HG03565 (cell line): ENCODE measurements at regions not wholly inside any gene's neighbourhood (a gene's known extent, or its start where the extent isn't known, plus 50 kb on each side); places are given as distances from the start of the nearest gene placed in this dataset.

Experiments
- ATAC-seq: cut with Tn5 transposase; IDR thresholded peaks from one replicate; pipeline ENCODE4 v1.9.1; 2021; ENCODE audit warnings: mild to moderate bottlenecking, moderate library complexity; ENCODE audit not compliant: unreplicated experiment

DNA sequence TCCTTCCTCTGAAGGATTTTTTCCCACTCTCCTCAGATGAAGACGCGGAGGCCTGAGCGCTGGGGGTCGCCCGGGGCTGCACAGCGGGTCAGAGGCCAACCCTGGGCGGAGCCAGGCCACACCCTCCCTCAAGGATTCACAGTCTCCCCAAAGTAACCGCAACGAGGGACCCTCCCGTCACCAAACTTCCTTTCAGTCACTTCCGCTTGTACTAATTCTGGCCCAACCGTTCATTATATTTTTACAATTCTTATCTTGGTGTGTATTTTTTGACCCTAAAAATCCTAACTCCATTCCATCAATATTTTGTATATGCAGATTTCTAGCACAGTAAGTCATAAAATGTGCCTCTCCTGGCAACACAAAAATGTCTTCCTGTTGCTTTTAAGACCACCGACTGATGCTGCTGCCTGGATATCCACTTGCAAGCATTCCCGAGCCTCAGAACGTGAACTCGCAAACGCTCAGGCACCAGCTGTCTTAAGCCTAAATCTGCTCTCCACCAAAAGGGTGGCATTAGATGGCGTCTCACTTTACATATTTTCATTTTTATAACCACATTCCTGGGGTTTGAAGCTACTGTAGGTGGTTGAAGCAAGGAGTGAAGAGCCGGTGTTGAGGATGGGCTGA, 128.0 kb downstream of the DLL1 start:
- ATAC-seq = no peak

DNA sequence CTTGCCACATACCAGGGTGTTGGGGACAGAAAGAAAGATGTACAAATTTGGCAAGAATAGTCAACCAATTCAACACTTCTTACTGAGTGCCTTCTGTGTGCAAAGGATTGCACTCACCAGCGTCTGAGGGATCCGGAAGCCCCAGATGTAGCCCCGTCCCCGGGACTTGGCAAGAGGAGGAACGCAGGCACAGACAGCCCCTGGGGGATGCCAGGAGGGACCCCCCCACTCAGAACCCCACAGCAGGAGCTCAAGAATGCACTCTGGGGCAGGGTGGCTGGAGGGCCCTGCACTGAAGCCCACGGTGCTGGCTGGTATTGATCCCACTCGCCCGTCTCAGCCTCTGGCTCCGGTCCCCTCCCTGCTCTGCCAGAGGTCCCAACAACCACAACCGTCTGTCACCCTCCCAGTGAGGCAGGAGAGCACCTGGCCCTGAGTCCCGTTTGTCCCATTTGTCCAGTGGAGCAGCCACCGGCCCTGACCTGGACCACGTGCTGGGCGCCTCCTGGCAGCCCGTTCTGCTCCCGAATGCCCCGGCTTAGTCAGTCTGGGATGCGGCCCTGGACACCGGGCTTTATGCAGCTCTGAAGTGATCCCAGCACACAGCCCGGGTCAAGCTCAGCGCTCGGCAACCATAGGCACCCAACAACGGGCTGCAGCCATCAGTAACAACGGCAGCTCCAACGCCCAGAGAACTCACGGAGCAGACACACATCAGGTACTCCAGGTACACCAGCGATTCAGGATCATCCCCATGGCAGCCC, 128.7 kb downstream of the DLL1 start:
- ATAC-seq = no peak

DNA sequence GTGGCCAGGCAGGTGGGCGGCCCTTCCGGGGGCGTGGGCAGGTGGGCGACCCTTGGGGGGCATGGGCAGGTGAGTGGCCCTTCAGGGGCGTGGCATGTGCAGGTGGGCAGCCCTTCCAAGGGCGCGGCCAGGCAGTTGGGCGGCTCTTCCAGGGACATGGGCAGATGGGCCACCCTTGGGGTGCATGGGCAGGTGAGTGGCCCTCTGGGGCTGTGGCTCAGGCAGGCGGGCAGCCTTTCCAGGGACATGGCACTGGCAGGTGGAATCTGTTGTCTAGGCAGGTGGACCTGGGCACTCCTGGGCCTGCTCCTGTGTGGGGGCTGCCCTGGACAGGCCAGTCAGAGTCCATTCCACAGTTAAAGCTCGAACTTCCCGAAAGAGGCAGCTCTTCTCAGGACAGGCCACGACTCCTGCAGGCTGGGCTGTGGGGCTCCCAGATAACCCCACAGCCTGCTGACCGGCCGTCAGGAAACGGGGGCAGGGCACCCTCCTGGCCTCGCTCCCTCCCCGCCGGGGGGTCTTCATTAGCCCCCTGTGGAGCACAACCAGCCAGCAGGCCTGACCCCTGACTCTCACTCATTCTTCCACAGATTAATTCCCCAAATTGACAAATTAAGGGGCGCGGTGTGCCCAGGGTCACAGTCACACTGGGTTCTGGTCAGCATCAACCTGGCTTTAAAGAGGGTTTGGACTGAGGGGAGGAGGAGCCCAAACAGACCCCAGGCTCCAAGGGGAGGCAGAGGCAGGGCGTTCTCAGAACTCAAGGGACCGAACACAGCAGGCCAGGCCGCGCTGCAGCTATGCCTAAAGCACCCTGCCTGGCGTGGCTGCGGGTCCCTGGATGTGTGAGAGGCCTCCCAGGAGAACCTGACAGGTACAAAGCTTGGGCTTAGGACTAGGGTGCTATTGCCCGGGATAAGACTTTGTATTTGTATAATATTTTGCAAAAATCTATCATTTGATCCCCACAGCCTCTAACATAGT, 130.0 kb downstream of the DLL1 start:
- no peak for ATAC-seq

DNA sequence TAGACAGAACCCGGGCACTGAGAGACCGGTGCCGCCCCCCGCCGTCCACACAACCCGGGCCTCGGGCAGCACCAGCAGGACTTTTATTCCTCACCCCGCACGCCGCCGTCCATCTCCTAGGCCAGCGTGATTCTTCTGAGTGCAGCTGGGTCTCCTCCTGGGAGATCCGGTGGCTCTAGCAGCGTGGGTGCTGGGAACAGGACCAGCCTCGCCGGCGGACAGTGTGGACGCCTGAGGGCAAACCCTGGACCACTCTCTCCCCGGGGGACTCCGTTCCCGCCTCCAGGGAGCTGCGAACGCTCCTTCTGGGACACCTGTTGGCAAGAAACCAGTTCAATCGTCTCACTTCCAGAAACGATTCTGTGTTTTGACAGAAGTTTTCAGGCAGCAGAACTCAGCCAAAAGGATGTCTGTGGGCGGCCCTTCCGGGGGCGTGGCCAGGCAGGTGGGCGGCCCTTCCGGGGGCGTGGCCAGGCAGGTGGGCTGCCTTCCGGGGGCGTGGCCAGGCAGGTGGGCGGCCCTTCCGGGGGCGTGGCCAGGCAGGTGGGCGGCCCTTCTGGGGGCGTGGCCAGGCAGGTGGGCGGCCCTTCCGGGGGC, 130.7 kb downstream of the DLL1 start:
- no peak for ATAC-seq

- no peak for ATAC-seq
Observed at GRCh38 chr6:170159022-170159965, 131.6 kb downstream of the DLL1 start.

- no peak for ATAC-seq
Observed at GRCh38 chr6:170158296-170159021, 132.4 kb downstream of the DLL1 start.

- ATAC-seq = no peak
Observed at GRCh38 chr6:170157567-170158218, 133.2 kb downstream of the DLL1 start.

GRCh38 chr6:170156448-170157375, 134.2 kb downstream of the DLL1 start:
- no peak for ATAC-seq

- no peak for ATAC-seq
Observed at GRCh38 chr6:170155464-170156196, 135.2 kb downstream of the DLL1 start.

DNA sequence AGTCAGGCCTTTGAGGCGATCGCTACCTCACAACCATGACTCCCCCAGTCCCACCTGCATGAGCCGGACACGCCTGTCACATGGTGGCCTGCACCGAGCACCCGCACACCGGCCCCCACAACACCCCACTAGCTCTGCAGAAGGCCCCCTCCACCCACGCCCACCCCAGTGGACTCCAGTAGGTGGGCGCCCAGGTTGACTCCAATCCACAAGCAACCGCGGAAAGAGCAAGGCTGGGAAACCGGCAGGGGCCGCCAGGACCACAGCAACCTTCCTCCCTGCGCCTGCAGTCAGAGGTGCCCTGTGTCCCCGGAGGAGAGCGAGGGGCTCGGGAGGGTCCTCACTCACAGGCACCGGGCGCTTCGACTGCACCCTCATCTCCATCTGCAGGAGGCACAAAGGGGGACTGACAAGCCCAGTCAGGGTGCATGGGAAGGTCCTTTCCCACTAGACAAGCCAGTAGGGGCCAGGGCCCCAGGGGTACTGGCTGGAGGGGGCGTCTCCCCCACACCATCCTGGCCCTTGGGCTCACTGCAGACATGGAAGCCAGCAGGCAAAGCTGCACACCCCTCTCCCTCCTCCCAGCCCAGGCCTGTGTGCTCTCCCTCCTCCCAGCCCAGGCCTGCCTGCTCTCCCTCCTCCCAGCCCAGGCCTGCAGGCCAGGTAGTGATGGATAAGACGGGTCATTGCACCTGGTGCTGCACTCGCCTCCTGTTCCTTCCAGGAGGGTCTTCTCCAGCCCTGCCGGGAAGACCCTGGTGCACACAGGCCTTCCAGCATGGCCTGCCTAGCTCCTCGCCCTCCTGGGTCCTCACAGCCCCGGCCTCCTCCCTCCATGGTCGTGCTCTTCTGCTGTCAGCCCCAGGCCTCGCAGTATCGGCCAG, 137.2 kb downstream of the DLL1 start:
- no peak for ATAC-seq

DNA sequence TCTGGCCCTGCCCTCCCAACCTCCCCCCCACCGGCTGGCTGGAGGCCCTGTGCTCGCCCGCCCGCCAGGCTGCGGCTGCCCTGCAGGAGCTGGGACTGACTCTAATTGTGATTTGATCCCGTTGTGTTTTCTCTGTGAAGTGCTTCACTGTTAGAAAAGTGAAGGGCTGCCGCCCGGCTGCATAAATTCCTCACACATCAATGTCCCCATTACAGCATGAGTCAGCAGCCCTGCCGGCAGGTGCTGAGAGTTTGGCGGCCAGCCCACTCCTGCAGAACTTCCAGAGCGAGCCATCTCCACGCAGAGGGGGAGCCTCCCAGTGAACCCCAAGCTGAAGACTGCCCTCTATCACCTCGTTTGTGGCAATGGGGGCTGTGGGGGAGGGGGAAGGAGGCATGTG, 137.9 kb downstream of the DLL1 start:
- no peak for ATAC-seq

DNA sequence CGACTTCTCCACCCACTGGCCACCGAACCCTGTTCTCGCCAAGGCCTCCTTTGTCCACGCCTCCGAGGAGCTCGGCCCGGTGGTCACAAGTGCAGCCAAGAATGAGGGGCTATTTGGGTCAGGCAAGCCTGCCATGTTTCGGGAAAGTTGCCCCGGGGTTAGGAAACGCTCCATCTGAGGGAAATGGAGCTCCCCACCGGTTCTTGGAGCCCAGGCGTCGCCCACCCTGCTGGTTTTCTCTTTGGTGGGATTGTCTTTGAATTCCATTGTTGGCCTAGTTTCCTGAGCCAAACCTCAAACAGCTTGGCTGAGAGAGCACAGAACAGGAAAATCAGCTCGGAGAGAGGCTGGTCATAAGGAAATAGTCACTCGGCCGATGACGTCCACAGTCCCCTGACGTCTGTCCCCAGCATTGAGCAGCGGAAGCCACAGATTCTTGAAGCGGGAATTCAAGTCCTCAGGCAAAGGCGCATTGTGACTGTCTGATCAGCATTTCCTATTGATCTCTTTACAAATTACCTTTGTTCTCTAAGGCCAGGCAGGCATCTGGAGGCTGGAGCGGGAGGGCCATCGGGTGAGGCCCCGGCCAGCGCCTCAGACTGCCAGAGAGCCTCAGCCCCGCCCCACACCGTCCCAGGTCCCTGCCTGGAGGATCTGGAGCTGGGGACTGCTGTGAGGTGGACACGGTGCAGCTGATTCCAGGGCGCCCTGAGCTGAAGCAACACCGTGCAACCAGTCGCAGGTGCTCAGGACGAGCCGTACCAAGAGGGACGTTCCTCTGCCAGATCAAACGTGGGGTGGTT, 138.6 kb downstream of the DLL1 start:
- ATAC-seq = no peak

GRCh38 chr6:170151804-170152123, 139.1 kb downstream of the DLL1 start:
- no peak for ATAC-seq

DNA sequence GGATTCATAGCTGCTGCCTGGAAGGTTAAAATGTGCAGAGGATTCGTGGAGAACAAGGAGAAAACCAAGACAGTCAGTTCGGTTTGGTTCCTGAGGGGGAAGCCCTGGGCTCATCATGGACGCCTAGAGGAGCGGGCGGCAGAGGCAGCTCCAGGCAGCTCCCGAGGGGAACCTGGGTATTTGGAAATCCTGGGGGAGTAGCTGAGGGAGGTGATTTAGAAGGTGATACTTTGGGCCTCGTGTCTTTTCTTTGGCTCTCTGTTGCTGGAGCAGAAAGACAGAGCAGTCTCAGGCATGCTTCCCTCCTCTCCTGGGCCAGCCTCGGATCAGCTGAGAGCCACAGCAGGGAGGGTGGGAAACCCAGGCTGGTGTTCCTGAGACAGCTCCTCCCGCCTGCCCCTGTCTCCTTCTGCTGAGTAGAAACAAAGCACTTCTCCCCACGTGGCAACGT, 139.5 kb downstream of the DLL1 start:
- ATAC-seq = no peak

- ATAC-seq = no peak
Observed at GRCh38 chr6:170150590-170150945, 140.3 kb downstream of the DLL1 start.
